BLaER1 treated with 17β-estradiol and CSF1 and Interleukin-3, amounts not matched to agents 10 nM and 100 nM (cell line): ENCODE measurements at regions not wholly inside any gene's neighbourhood (a gene's known extent, or its start where the extent isn't known, plus 50 kb on each side); places are given as distances from the start of the nearest gene placed in this dataset.
A peak's percentile ranks its signal among the peaks of the same experiment; 100 is the strongest.
"Not testable (repeated sequence)": the region's sequence is repeated elsewhere in the genome, so short reads cannot be mapped to it uniquely, and the experiment has no call there.

Experiments
- H3K27ac ChIP-seq, 11 experiments: shearing (Covaris generic); formaldehyde crosslinking; 2 replicates each; pipeline ENCODE4 v1.8.1; 2022
- H3K27me3 ChIP-seq, 11 experiments: shearing (Covaris generic); formaldehyde crosslinking; 2 replicates each; pipeline ENCODE4 v1.8.1; 2022
- H3K36me3 ChIP-seq, 11 experiments: shearing (Covaris generic); formaldehyde crosslinking; 2 replicates each; pipeline ENCODE4 v1.8.1; 2022
- H3K4me1 ChIP-seq, 10 experiments: shearing (Covaris generic); formaldehyde crosslinking; 2 replicates each; pipeline ENCODE4 v1.8.1; 2022
- H3K4me2 ChIP-seq, 11 experiments: shearing (Covaris generic); formaldehyde crosslinking; 2 replicates each; pipeline ENCODE4 v1.8.1; 2022
- H3K4me3 ChIP-seq, 10 experiments: shearing (Covaris generic); formaldehyde crosslinking; 2 replicates each; pipeline ENCODE4 v1.8.1; 2022
- H3K9ac ChIP-seq, 11 experiments: shearing (Covaris generic); formaldehyde crosslinking; 2 replicates each; pipeline ENCODE4 v1.8.1; 2022
- H3K9me3 ChIP-seq, 11 experiments: shearing (Covaris generic); formaldehyde crosslinking; replicated peaks in 1 of 11; 2 replicates each; pipeline ENCODE4 v1.8.1; 2022
- H4K20me1 ChIP-seq, 11 experiments: shearing (Covaris generic); formaldehyde crosslinking; 2 replicates each; pipeline ENCODE4 v1.8.1; 2022
- Cebpa-rat ChIP-seq, 11 experiments: shearing (Covaris generic); IDR thresholded peaks; 2 replicates each; pipeline ENCODE4 v1.8.1; 2022

GRCh38 chr6:73989428-73989827 lies 293.4 kb downstream of the CD109 start:
- H3K9ac ChIP-seq: no peak overlapping the region
- H3K4me3 ChIP-seq: no peak overlapping the region
- H3K36me3 ChIP-seq: no peaks in the 10 kb centered on the region
- no peak overlapping the region for H3K27ac ChIP-seq
- H3K4me1 ChIP-seq: no peaks in the 10 kb centered on the region
- H3K4me2 ChIP-seq: no peak overlapping the region
- H3K9me3 ChIP-seq: peaks cover 5 to 14% (median 11%) of the 10 kb centered on the region in 11 experiments; a peak in 21 of 22 replicates
- no peak for TF ChIP-seq Cebpa-rat (IDR thresholded peaks at IDR 0.05)
- no peaks in the 10 kb centered on the region for H3K27me3 ChIP-seq
- H4K20me1 ChIP-seq: no peaks in the 10 kb centered on the region

- no peak overlapping the region for H3K4me2 ChIP-seq
- H3K9me3 ChIP-seq: peaks cover 5 to 12% (median 10%) of the 10 kb centered on the region in 11 experiments; a peak in 21 of 22 replicates
- H4K20me1 ChIP-seq: no peaks in the 10 kb centered on the region
- no peak overlapping the region for H3K4me3 ChIP-seq
- H3K9ac ChIP-seq: no peak overlapping the region
- H3K4me1 ChIP-seq: no peaks in the 10 kb centered on the region
- TF ChIP-seq Cebpa-rat (IDR thresholded peaks at IDR 0.05): no peak
- no peaks in the 10 kb centered on the region for H3K27me3 ChIP-seq
- H3K27ac ChIP-seq: no peak overlapping the region
- H3K36me3 ChIP-seq: no peaks in the 10 kb centered on the region
Measured at GRCh38 chr6:73985891-73986290, 289.9 kb downstream of the CD109 start.

- Histone ChIP-seq H3K27ac (no peak overlapping the region), H3K9me3 (peaks cover 0 to under 1% (median 0%) of the 10 kb centered on the region in 11 experiments; a peak in 2 of 22 replicates), H3K27me3 (no peaks in the 10 kb centered on the region), H3K4me1 (no peaks in the 10 kb centered on the region), H4K20me1 (no peaks in the 10 kb centered on the region), H3K4me2 (no peak overlapping the region), H3K9ac (no peak overlapping the region), H3K36me3 (no peaks in the 10 kb centered on the region), H3K4me3 (no peak overlapping the region)
- TF ChIP-seq Cebpa-rat (IDR thresholded peaks at IDR 0.05): no peak
Measured at GRCh38 chr6:73984571-73985210, 288.7 kb downstream of the CD109 start.

GRCh38 chr6:73983367-73983766 lies 287.4 kb downstream of the CD109 start:
- no peaks in the 10 kb centered on the region for H3K4me1 ChIP-seq
- H3K9ac ChIP-seq: no peak overlapping the region
- no peak overlapping the region for H3K4me2 ChIP-seq
- no peaks in the 10 kb centered on the region for H3K9me3 ChIP-seq
- H3K4me3 ChIP-seq: no peak overlapping the region
- no peaks in the 10 kb centered on the region for H3K27me3 ChIP-seq
- no peaks in the 10 kb centered on the region for H3K36me3 ChIP-seq
- no peak overlapping the region for H3K27ac ChIP-seq
- H4K20me1 ChIP-seq: no peaks in the 10 kb centered on the region
- TF ChIP-seq Cebpa-rat (IDR thresholded peaks at IDR 0.05): no peak

GRCh38 chr6:73980096-73980495 lies 284.1 kb downstream of the CD109 start:
- Histone ChIP-seq H3K4me2 (no peak overlapping the region), H3K9ac (no peak overlapping the region), H3K36me3 (no peaks in the 10 kb centered on the region), H3K9me3 (peaks cover 0 to 13% (median 9%) of the 10 kb centered on the region in 11 experiments; a peak in 16 of 22 replicates), H3K27me3 (no peaks in the 10 kb centered on the region), H3K27ac (no peak overlapping the region), H4K20me1 (no peaks in the 10 kb centered on the region), H3K4me1 (no peaks in the 10 kb centered on the region), H3K4me3 (no peak overlapping the region)
- TF ChIP-seq Cebpa-rat (IDR thresholded peaks at IDR 0.05): no peak

GRCh38 chr6:73978330-73978729 lies 282.3 kb downstream of the CD109 start:
- no peaks in the 10 kb centered on the region for H3K36me3 ChIP-seq
- no peak overlapping the region for H3K27ac ChIP-seq
- no peak overlapping the region for H3K9ac ChIP-seq
- H3K4me1 ChIP-seq: no peaks in the 10 kb centered on the region
- no peak for TF ChIP-seq Cebpa-rat (IDR thresholded peaks at IDR 0.05)
- no peak overlapping the region for H3K4me3 ChIP-seq
- H3K4me2 ChIP-seq: no peak overlapping the region
- no peaks in the 10 kb centered on the region for H4K20me1 ChIP-seq
- no peaks in the 10 kb centered on the region for H3K27me3 ChIP-seq
- peaks cover 0 to 13% (median 9%) of the 10 kb centered on the region in 11 experiments; a peak in 16 of 22 replicates for H3K9me3 ChIP-seq

- not testable (repeated sequence) for H4K20me1 ChIP-seq, H3K4me3 ChIP-seq, H3K36me3 ChIP-seq, H3K27ac ChIP-seq, H3K4me2 ChIP-seq, H3K27me3 ChIP-seq, H3K9ac ChIP-seq, H3K9me3 ChIP-seq
- peaks cover 0 to 20% (median 4%) of the 10 kb centered on the region in 10 experiments; a peak in 6 of 20 replicates for H3K4me1 ChIP-seq
Measured at GRCh38 chr6:73972518-73972917, 276.5 kb downstream of the CD109 start.

GRCh38 chr6:73969971-73970970 lies 274.3 kb downstream of the CD109 start:
- H3K4me2 ChIP-seq: peak overlapping the region in 2 of 11 experiments; percentile 11 to 38; a peak in 2 of 22 replicates
- H3K27me3 ChIP-seq: no peaks in the 10 kb centered on the region
- H3K9ac ChIP-seq: no peak overlapping the region
- TF ChIP-seq Cebpa-rat (IDR thresholded peaks at IDR 0.05): no peak
- H3K27ac ChIP-seq: no peak overlapping the region
- no peak overlapping the region for H3K4me3 ChIP-seq
- peaks cover 0 to 20% (median 4%) of the 10 kb centered on the region in 10 experiments; a peak in 6 of 20 replicates for H3K4me1 ChIP-seq
- H4K20me1 ChIP-seq: no peaks in the 10 kb centered on the region
- no peaks in the 10 kb centered on the region for H3K9me3 ChIP-seq
- H3K36me3 ChIP-seq: no peaks in the 10 kb centered on the region

- H3K9ac ChIP-seq: no peak overlapping the region
- H3K4me3 ChIP-seq: no peak overlapping the region
- H3K36me3 ChIP-seq: no peaks in the 10 kb centered on the region
- no peak overlapping the region for H3K27ac ChIP-seq
- peaks cover 0 to 20% (median 4%) of the 10 kb centered on the region in 10 experiments; a peak in 6 of 20 replicates for H3K4me1 ChIP-seq
- H3K9me3 ChIP-seq: no peaks in the 10 kb centered on the region
- TF ChIP-seq Cebpa-rat (IDR thresholded peaks at IDR 0.05): no peak
- H4K20me1 ChIP-seq: no peaks in the 10 kb centered on the region
- H3K4me2 ChIP-seq: no peak overlapping the region
- no peaks in the 10 kb centered on the region for H3K27me3 ChIP-seq
Measured at GRCh38 chr6:73968221-73968757, 272.3 kb downstream of the CD109 start.
